Erythroblast (primary cell): ENCODE measurements at regions not wholly inside any gene's neighbourhood (a gene's known extent, or its start where the extent isn't known, plus 50 kb on each side); places are given as distances from the start of the nearest gene placed in this dataset.

ENCODE experiments used
- GATA1 ChIP-seq: IDR thresholded peaks from 2 replicates; pipeline ENCODE4 v1.6.1; 2011; ENCODE audit warnings: low read depth, mild to moderate bottlenecking, control low read depth, low read length, moderate library complexity
- POLR2A ChIP-seq: IDR thresholded peaks from 2 replicates; pipeline ENCODE4 v1.6.1; 2011; ENCODE audit warnings: mild to moderate bottlenecking, low read length

DNA sequence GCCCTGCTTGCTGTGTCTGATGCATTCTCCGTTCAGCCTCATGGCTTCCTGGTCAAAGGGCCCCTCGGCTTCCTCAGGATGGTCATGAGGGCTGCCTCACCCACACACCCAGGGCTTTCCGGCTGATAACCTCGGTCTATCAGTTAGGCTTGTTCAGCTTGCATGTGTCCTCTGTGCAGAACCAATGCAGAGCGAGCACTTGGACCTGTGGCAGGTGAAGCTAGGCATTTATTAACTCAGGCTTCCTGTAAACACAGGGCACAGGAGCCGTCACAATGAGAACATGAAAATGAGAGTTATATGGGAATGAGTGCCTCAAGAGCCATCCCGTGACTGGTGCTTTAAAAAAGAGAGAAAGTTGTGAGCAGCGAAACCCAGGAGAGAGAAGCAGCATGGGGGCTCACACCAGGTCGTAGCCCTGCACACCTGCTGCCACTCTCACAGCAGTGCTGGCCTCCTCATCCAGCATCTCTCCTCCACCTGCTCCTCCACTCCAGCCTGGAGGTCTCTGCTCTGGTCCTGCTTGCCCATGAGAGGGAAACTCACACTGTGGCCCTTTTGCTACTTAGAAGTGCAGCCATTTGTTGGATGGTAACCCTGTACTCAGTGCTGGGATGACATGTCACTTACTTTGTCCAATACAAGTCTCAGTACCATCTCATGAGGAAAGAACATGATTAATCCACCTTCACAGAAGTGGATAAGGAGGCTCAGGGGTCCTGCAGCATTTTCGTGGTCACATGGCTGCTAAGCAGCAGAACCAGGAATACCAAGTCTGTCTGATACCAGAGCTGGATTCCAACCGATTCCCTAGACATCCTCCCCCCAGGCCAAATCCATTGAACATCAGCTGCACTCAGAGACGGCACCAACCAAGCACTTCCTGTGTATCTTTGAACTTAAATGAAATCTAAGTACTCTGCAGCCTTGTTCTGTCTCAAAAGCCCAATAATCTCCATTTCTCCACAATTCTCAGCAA lies 50.5 kb upstream of the IRS2 start:
- TF ChIP-seq POLR2A (no peak), GATA1 (no peak)
